CD4-positive, alpha-beta T cell treated with Interleukin-15 for 1 hour (primary cell): ENCODE measurements at regions not wholly inside any gene's neighbourhood (a gene's known extent, or its start where the extent isn't known, plus 50 kb on each side); places are given as distances from the start of the nearest gene placed in this dataset.

Experiments
- DNase-seq: peaks from one replicate; pipeline ENCODE4 v3.0.0-alpha.2; 2020

GRCh38 chr13:79802389-79803085, 321.6 kb downstream of the NDFIP2 start:
- DNase-seq: no peak

- no peak for DNase-seq
Observed at GRCh38 chr13:79799059-79799867, 318.3 kb downstream of the NDFIP2 start.

GRCh38 chr13:79796136-79796535, 315.2 kb downstream of the NDFIP2 start:
- no peak for DNase-seq

- DNase-seq: no peak
Observed at GRCh38 chr13:79794931-79795330, 314.0 kb downstream of the NDFIP2 start.

GRCh38 chr13:79792716-79793115, 311.8 kb downstream of the NDFIP2 start:
- no peak for DNase-seq

GRCh38 chr13:79791471-79792042, 310.6 kb downstream of the NDFIP2 start:
- no peak for DNase-seq

- DNase-seq: no peak
Observed at GRCh38 chr13:79786176-79786575, 305.2 kb downstream of the NDFIP2 start.

GRCh38 chr13:79782541-79783205, 301.7 kb downstream of the NDFIP2 start:
- DNase-seq: no peak

- DNase-seq: no peak
Observed at GRCh38 chr13:79781829-79782540, 301.0 kb downstream of the NDFIP2 start.

GRCh38 chr13:79780240-79780639, 299.3 kb downstream of the NDFIP2 start:
- no peak for DNase-seq

GRCh38 chr13:79779761-79780160, 298.8 kb downstream of the NDFIP2 start:
- DNase-seq: no peak

GRCh38 chr13:79778741-79779460, 297.9 kb downstream of the NDFIP2 start:
- DNase-seq: no peak

GRCh38 chr13:79777504-79777903, 296.5 kb downstream of the NDFIP2 start:
- no peak for DNase-seq

- no peak for DNase-seq
Observed at GRCh38 chr13:79776531-79777295, 295.8 kb downstream of the NDFIP2 start.

- no peak for DNase-seq
Observed at GRCh38 chr13:79775830-79776229, 294.9 kb downstream of the NDFIP2 start.

GRCh38 chr13:79772811-79773210, 291.9 kb downstream of the NDFIP2 start:
- no peak for DNase-seq

- no peak for DNase-seq
Observed at GRCh38 chr13:79771493-79771892, 290.5 kb downstream of the NDFIP2 start.

- no peak for DNase-seq
Observed at GRCh38 chr13:79770056-79770455, 289.1 kb downstream of the NDFIP2 start.

GRCh38 chr13:79767126-79767525, 286.2 kb downstream of the NDFIP2 start:
- DNase-seq: no peak

- DNase-seq: no peak
Observed at GRCh38 chr13:79765331-79765730, 284.4 kb downstream of the NDFIP2 start.

GRCh38 chr13:79749984-79750551, 269.1 kb downstream of the NDFIP2 start:
- no peak for DNase-seq
